ENCODE measurements at regions not wholly inside any gene's neighbourhood (a gene's known extent, or its start where the extent isn't known, plus 50 kb on each side); places are given as distances from the start of the nearest gene placed in this dataset.

DNA sequence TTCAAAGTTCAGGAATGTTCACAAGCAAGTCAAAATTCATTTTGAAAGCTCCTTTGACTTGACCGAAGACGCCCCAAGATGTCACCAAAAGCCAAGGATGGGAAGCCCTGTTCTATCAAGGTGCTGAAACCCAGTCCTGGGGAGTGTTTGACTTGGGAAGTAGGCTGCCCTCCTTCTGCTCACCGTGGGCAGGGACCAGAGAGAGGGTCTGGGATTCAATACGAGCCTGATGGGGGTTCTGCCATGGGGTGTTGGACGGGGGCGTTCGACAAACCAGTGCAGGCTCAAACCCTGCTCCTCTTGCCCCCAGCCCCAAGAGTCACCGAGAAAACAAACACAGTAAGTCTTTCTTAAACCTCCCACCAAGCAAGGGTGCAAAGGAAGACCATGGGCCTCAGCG lies 150.1 kb upstream of the DIO3 start:
- Histone ChIP-seq H3K27me3 (no peaks in the 10 kb centered on the region), H3K27ac (no peak overlapping the region), H3K4me3 (no peak overlapping the region), H3K4me1 (peaks cover 15% of the 10 kb centered on the region), H3K36me3 (no peaks in the 10 kb centered on the region), H3K9me3 (no peaks in the 10 kb centered on the region)
- DNase-seq (no peak), ATAC-seq (no peak)
- intact Hi-C loops (cut with DNase I) = no loop called here
- TF ChIP-seq, protein P1, sequence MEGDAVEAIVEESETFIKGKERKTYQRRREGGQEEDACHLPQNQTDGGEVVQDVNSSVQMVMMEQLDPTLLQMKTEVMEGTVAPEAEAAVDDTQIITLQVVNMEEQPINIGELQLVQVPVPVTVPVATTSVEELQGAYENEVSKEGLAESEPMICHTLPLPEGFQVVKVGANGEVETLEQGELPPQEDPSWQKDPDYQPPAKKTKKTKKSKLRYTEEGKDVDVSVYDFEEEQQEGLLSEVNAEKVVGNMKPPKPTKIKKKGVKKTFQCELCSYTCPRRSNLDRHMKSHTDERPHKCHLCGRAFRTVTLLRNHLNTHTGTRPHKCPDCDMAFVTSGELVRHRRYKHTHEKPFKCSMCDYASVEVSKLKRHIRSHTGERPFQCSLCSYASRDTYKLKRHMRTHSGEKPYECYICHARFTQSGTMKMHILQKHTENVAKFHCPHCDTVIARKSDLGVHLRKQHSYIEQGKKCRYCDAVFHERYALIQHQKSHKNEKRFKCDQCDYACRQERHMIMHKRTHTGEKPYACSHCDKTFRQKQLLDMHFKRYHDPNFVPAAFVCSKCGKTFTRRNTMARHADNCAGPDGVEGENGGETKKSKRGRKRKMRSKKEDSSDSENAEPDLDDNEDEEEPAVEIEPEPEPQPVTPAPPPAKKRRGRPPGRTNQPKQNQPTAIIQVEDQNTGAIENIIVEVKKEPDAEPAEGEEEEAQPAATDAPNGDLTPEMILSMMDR (IDR thresholded peaks at IDR 0.05) = no peak

DNA sequence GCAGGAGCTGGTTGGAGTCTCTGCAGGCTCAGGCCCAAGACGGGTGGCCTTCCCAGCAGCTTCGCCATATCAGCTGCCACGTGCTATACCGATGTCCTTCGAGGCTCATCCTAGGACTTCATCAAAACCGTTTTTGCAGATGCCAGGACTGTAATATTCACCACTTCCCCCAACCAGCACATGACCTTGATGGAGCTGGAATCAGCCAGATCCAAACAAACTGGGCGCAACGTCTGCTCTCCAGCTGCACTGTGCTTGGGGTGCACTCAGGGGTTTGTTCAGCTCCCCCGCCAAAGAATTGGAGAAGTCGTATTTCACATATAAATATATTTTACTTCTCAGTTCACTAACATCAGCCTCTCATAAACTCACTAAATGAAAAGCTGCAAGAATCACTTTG lies 149.5 kb upstream of the DIO3 start:
- no peaks in the 10 kb centered on the region for H3K27me3 ChIP-seq
- intact Hi-C loops (cut with DNase I) = no loop called here
- DNase-seq (no peak), ATAC-seq (no peak)
- no peaks in the 10 kb centered on the region for H3K9me3 ChIP-seq
- no peak overlapping the region for H3K4me3 ChIP-seq
- H3K36me3 ChIP-seq = no peaks in the 10 kb centered on the region
- no peak overlapping the region for H3K27ac ChIP-seq
- H3K4me1 ChIP-seq = peaks cover 15% of the 10 kb centered on the region
- TF ChIP-seq, protein P1 (IDR thresholded peaks at IDR 0.05) = no peak

DNA sequence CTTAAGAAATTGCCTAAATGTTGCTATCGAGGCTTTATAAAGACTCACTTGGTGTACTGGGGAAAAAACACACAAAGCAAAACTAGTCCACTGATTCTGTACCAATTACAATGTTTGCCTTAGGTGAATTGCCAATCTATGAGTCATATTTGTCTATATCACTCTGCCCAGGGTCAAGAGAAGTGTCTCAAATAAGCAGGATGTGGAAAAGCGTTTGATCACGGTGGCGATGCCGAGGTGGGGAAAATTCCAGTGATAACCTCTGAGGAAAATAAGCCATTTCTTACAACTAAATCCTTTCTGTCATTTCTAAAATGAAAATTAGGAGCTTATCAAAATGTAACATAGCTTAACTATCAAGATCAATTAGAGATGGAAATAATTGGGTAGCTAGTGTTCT lies 148.6 kb upstream of the DIO3 start:
- intact Hi-C loops (cut with DNase I) = no loop called here
- TF ChIP-seq, protein P1 (IDR thresholded peaks at IDR 0.05) = no peak
- no peak for DNase-seq
- no peaks in the 10 kb centered on the region for H3K27me3 ChIP-seq
- no peak overlapping the region for H3K27ac ChIP-seq
- H3K36me3 ChIP-seq = no peaks in the 10 kb centered on the region
- peaks cover 6% of the 10 kb centered on the region for H3K4me1 ChIP-seq
- no peaks in the 10 kb centered on the region for H3K9me3 ChIP-seq
- no peak for ATAC-seq
- H3K4me3 ChIP-seq = no peak overlapping the region

DNA sequence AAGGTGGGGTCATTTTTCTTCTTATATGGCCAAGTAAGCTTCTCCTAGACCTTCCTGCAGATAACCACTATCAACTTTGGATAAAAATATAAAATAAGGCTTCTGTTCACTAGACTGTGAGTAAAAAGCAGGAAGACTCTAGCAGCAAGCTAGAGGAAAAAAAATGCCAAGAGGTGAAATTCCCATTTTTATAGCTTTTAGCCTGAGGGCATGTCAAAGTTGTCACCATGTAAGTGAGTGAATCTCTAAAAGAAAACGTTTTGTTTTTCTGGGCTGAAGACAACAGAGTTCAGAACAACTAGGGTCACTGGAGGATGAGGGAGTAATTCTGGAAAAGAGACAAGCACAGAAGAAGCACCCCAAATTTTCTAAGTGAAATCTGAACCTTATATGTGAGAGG lies 143.9 kb upstream of the DIO3 start:
- Histone ChIP-seq H3K9me3 (no peaks in the 10 kb centered on the region), H3K4me1 (no peaks in the 10 kb centered on the region), H3K4me3 (no peak overlapping the region), H3K27ac (no peak overlapping the region), H3K36me3 (no peaks in the 10 kb centered on the region), H3K27me3 (no peaks in the 10 kb centered on the region)
- no peak for ATAC-seq
- intact Hi-C loops (cut with DNase I) = no loop called here
- TF ChIP-seq, protein P1 (IDR thresholded peaks at IDR 0.05) = no peak
- DNase-seq = no peak

DNA sequence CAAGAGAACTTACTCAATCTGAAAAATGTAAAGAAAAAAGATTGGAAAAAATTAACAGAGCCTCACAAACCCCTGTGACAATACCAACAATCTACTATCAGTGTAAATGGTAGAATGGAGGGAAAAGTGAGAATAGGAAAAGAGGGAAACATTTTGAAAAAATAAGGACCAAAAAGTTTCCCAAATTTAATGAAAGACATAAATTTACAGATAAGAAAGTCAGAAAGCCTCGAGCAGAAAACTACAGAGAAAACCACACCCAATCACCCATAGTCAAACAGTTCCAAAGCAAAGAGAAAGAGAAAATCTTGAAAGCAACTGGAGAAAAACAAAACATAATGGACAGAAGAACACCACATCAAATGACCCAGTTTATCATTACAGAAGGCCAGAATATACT lies 142.7 kb upstream of the DIO3 start:
- intact Hi-C loops (cut with DNase I) = no loop called here
- Histone ChIP-seq H3K4me1 (no peaks in the 10 kb centered on the region), H3K27ac (no peak overlapping the region), H3K36me3 (no peaks in the 10 kb centered on the region), H3K27me3 (no peaks in the 10 kb centered on the region), H3K9me3 (no peaks in the 10 kb centered on the region), H3K4me3 (no peak overlapping the region)
- DNase-seq (no peak), ATAC-seq (no peak)
- TF ChIP-seq, protein P1 (IDR thresholded peaks at IDR 0.05) = no peak

DNA sequence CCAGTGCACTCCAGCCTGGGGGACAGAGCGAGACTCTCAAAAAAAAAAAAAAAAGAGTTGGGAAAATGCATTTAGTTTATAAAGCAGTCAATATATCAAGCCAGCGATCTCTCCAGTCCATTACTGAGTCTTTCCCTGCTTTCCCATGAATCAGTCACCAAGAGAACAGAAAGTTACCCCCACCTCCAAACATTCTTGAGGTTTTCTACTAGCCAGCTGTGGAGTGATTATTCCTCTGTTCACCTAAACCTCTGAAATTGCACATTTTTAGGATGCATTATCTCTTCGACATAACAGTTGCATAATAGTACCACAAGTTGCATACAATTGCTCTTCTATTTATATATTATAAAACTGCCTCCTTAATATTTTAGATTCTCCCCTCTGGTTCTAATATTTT lies 134.8 kb upstream of the DIO3 start:
- H3K27me3 ChIP-seq = no peaks in the 10 kb centered on the region
- H3K4me3 ChIP-seq = no peak overlapping the region
- no peaks in the 10 kb centered on the region for H3K9me3 ChIP-seq
- intact Hi-C loops (cut with DNase I) = no loop called here
- H3K4me1 ChIP-seq = no peaks in the 10 kb centered on the region
- ATAC-seq (no peak), DNase-seq (no peak)
- no peak overlapping the region for H3K27ac ChIP-seq
- TF ChIP-seq, protein P1 (IDR thresholded peaks at IDR 0.05) = no peak
- H3K36me3 ChIP-seq = no peaks in the 10 kb centered on the region

All from upper lobe of right lung (tissue), 1 donor.